GM18907 (cell line): ENCODE measurements at regions not wholly inside any gene's neighbourhood (a gene's known extent, or its start where the extent isn't known, plus 50 kb on each side); places are given as distances from the start of the nearest gene placed in this dataset.
"Not testable (repeated sequence)": the region's sequence is repeated elsewhere in the genome, so short reads cannot be mapped to it uniquely, and the experiment has no call there.

Experiments
- ATAC-seq: cut with Tn5 transposase; IDR thresholded peaks from one replicate; pipeline ENCODE4 v1.9.1; 2021; ENCODE audit warnings: mild to moderate bottlenecking, moderate library complexity; ENCODE audit not compliant: unreplicated experiment

DNA sequence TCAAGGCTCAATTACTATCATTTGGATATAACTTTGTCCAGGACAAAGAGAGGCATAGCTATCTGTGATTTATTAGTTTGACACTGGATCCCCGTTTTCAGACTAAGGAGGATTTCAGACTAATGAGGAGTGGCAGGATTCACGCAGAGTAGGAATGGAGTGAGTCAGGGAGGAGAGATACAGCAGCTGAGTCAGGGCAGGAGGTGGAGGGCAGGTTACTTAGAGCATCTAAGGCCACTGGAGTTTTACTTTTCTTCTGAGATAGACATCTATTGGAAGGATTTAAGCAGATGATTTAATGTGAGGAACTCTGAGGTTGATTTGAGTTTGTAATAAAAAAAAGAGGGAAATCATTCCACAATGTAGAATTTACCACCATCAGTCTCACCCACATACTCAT lies 110.6 kb downstream of the RPIA start:
- not testable (repeated sequence) for ATAC-seq

DNA sequence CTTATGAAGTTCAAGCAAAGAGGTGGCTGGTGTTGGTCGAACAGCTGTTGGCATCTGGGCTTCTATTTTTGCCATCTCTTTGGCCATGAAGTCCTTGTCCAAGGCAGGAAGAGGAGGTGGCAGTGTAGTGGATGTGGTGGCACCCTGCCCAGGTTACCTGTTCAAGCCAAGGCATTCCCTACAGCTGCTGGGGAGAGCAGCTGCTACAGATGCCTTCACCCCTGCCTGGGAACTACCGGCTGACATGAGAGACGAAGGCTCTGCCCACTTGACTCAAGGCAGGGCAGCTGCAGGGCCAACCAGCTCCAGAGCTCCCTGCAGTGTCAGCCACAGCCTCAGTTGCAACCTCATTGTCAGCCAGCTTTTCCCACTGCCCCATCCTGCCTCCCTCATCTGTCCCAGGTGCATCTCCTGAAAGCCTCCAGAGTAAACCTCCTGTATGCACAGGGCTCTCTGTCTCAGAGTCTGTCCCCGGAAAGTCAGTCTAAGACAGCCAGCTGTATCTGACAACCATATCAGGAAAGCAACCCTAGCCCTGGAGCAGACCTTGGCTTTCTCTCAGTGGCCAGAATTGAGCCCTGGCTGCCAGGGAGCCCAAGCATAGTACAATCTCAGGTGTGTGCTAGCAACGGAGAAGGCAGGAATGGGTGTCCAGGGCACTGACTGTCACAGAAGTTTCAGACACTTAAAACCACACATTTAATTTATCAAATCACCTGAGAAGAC lies 115.9 kb downstream of the RPIA start:
- ATAC-seq, result no peak

DNA sequence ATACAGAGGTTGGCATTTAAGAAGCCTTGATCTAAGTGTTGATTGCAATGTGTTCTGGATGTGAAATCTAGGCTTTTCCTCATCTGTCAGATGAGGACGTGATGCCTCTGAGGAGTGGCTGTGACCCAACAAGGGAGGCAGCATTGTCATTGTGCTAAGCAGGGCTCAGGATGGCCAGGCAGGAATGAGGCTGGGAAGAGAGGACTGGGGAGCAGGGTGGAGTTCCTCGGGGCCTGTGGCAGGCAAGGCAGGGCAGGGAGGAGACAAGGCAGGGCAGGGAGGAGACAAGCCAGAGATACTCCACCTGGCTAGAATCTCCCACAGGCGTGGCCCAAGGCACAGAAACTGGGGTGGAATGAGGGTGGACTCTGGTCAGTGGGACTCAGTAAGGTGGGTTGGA lies 116.6 kb downstream of the RPIA start:
- ATAC-seq, result no peak

DNA sequence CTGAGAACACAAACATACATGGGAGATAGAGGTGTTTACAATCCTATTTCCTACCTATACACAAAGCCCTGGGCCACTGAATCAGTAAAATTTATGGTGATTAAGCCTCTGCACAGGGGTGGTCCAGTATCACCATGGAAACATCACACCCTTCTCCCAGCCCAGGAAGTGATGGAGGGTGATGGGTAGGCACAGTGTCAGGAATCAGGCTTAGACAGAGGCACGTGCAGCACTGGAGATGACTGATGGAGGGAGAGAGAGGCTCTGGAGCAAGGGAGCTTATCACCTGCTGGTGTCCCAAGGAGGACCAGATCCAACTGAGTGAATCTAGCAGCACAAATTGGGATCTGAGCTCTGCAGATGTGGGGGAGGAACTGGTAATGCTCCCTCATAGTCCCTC lies 117.2 kb downstream of the RPIA start:
- no peak for ATAC-seq

DNA sequence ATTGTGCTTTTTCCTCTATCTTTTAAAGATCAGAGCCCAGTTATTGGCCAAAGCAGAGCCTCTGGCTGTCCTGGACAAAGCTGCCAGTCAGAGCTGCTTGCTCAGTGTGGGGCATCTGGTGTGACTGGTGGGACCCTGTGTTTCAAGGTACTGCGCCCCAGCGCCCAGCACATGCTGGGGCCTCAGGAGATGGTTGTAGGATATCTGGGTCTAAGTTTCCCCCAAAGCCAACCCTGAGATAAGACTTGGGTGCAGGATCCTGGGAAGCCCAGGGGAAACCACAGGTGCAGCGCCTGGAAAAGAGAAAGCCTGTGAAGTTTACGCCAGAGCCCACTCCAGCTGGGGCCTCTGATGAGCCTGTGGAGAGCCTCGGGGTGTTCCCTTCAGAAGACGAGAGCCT lies 117.7 kb downstream of the RPIA start:
- no peak for ATAC-seq

DNA sequence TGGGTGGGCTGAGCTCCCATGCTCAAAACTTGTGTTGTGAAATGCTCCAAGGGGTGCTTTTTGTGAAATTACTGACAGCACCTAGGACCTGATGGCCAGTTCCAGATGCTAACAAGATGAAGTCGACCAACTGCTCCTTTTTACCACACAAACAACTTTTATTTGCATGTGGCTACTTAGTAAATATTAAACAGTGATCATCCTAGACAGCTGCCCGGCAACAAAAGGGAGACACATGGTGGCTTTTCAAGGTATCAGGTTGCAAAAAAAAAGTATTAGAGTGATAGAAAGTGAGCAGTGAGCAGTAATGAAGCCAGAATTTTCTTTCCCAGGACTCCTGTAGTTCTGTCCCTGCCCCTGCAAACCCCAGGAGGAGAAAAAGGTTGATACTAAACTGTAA lies 118.5 kb downstream of the RPIA start:
- peak; percentile 85 for ATAC-seq

DNA sequence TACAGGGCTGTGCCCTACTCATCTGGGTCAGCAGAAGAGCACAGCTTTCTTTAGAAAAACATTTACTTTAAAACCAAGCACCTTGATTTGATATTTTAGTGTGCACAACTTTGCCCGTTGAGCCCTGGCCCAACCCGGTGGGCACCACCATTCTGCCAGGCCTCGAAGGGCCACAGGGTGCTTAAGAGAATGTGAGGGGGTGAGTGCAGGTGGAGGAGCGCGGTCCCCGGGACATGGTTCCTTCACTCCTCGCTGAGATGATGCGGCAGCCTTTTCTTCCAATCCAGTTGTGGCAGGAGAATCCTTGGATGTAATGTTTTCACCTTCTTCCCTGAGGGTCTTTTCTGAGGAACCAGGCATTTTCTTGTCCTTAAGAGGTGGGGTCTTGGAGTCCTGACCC lies 119.0 kb downstream of the RPIA start:
- ATAC-seq, result peak; percentile 15

DNA sequence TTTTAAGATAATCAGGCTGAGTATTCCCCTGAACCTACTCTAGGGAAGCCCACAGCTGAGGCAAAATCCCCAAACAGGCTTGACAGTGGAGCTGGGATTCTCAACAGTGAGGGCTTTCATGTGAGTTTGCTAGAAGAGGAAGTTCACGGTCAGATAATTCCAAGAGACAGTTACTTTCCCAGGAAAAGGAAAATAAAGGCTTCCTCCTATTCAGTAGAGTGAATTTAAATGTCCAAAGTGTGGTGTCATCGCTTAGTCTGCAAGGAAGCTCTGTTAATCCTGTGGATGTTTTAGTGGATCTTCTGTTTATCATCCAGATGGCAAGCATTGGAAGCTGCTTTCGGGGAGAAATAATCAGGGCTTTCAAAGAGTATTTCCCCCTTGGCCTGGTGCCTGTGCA lies 119.8 kb downstream of the RPIA start:
- ATAC-seq, result no peak

DNA sequence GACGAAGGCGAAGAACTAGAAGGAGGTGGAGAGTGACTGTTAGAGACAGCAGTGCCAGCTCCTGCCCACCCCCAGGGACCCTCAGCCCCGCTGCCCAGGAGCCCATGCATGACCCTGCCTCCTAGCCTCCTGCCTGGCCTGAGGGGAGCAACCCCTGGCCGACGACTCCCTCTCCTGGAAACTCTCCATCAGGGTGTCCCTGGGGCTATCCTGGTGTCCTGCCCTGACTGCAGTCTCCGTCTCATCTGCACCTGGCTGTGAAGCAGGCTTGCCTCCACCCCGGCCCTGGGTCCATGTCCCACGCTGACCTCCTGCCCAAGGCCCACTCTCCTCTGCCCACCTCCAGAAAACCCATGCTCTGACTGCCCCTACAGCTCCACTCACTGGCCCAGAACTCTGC lies 120.2 kb downstream of the RPIA start:
- ATAC-seq, result no peak

DNA sequence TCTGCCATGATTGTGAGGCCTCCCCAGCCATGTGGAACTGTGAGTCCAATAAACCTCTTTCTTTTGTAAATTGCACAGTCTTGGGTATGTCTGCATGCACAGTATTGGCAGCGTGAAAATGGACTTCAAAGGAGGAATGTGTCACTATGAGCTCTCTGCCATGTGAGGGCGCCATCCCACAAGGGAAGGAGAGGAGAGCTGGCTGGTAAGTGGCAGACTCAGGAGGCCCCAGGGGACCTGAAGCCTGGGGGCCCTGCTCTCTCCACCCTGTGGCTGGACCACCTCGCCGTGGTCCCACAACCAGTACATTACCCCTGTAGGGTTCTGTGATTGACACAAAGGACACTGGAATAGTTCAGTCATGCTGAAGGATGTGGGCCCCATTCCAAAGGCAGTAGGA lies 122.1 kb downstream of the RPIA start:
- ATAC-seq, result no peak

DNA sequence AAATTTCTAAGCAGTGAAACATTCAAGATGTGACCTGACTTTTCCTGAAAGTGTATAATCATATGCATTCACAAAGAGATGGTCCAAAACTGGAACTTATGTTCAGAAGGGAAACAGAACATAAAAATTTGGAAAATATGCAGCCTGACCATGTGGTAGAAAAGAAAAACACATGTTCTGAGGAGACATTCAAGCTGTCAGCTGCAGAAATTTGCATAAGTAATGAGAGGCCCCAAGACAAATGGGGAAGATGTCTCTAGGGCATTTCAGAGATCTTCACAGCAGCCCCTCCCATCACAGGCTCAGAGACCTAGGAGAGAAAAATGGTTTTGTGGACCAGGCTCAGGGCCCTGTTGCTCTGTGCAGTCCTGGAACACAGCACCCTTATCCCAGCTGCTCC lies 123.8 kb downstream of the RPIA start:
- ATAC-seq, result no peak

DNA sequence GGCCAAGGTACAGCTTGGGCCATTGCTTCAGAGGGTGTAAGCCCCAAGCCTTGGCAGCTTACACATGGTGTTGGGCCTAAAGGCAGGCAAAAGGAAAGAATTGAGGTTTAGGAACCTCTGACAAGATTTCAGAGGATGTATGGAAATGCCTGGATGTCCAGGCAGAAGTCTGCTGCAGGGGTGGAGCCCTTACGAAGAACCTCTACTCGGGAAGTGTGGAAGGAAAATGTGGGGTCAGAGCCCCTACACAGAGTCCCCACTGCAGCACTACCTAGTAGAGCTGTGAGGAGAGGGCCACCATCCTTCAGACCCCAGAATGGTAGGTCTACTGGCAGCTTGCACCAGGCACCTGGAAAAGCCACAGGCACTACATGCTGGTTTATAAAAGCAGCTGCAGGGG lies 124.2 kb downstream of the RPIA start:
- no peak for ATAC-seq

DNA sequence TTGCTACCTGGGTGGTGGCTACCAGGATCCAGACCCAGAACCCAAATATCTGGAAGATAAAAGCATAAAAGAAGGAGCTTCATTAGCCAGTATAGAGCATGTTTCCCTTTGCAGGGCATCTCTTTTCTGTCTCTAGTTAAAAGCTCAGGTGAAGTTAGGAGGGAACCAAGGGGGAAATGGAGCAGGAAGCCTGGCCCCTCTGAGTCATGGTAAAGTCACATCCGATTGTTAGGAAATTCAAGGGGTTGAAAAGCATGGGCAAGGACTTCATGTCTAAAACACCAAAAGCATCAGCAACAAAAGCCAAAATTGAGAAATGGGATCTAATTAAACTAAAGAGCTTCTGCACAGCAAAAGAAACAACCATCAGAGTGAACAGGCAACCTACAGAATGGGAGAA lies 126.9 kb downstream of the RPIA start:
- ATAC-seq, result no peak

DNA sequence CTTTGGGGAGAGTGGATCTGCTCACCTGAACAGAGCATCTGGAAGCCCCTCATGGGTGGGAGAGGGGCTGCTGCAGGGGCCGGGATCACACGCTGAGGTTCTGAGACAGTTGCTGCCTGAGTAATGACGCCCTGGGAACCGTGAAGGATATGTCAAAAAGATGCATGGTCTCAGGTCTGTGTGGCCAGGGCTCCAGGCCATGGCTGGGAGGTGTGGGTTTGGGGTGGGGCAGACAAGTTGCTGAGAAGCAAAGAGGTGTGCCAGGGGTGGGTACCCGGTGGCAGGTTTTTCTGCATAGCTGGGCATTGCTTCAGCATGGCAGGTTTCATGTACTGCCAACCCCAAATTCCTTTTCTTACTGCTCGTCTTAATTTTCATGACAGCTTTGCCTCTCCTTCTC lies 133.5 kb downstream of the RPIA start:
- no peak for ATAC-seq

DNA sequence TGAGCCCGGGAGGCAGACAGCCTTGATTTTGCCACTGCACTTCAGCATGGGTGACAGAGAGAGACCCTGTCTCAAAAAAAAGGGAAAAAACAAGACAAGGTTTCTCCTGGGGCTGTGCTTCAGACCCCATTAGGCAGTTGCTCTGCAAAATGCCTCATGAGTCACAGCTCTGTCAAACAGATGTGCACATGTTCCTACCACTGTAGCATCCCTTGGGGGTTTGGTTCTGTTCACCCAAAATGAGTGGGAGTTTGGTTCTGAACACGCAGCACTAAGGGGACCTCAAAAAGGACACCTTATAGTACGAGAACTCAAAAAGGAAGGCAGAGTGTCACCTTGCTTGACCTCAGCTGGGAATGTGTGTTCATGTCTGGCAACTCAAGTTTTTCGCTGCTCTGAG lies 134.9 kb downstream of the RPIA start:
- no peak for ATAC-seq

DNA sequence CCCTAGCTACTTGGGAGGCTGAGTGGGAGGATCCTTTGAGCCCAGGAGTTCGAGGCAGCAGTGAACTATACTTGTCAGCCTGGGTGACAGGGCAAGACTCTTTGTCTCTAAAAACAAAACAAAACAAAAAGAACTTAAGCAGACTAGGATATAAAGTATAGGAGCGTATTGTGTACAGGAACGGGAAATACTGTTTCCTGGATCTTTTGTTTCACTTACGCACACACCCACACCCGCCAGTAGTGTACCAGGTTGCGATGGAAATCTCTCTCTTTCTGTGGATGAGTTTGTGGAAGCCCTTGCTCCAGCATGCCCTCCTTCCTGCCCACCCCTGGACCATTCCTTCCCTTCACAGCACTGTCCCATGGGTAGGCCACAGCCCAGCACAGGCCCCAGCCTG lies 136.3 kb downstream of the RPIA start:
- no peak for ATAC-seq

DNA sequence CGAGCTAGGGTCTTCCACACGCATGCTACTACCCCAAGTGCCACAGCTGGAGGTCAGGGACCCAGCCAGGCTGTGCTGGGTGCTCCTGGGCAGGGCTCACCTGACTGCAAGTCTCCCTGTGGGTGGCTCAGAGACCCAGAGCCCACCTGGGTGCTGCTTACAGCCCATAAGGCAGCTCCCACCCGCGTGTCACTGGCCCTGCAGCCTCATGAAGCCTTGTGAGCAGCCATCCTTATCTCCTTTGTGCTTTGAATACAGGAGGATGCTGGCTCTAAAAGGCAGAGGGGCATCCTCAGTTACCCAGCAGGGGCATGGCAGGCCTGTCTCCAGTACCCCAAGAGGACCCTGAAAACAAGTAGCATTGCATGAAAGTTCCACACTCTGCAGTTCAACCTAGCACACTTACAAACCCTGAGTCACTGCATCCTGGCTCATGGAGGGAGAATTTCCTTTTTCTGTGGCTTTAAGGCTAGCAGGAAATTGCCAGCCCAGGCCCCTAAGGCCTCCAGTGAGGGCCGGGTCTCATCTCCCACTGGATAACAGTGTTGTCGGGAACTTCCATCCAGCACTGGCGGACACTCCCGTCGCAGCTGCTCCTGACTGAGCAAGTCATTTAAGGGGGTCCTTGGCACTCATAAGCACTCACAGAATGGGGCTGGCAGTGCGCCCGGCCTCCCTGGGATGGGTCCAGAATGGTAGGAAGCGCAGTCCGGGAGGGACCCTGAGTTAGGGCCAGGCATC lies 137.1 kb downstream of the RPIA start:
- no peak for ATAC-seq

DNA sequence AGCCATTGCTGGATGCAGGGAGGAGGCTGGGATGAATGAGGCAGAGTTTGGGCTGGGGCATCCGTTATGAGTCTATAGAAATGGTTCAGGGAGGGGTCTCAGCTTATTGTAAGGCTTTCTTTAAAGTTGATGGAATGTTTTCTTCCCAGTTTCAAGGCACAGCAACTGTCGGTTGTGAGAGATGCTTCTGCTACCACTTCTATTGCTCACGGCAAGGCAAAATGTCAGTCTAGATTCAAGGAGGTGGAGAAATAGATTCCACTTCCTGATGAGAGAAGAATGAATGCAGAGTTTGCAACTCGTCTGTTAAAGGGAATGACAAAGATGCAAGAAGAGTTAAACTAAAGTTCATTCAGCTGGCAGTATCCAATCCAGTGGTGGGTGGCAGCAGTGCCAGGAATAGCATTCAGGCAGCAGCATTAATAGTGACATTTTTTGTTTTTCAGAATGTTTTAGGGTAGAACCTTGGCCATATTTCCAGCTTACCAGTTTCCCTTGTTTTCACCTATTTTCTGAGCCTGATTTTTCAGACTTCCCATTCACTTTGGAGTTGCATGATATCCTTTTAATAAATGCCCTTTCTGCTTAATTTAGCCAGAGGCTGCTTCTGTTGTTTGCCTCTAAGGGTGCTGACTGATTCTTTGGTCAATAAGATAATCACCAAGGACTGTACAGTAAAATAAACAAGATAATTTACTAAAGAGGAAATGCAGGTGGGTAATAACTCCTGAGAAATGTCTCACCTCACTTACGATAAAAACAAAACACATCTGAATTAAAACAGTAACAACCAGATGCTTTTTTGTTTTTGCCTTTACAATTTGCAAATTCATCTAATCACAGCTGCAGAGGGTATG lies 138.4 kb downstream of the RPIA start:
- no peak for ATAC-seq

DNA sequence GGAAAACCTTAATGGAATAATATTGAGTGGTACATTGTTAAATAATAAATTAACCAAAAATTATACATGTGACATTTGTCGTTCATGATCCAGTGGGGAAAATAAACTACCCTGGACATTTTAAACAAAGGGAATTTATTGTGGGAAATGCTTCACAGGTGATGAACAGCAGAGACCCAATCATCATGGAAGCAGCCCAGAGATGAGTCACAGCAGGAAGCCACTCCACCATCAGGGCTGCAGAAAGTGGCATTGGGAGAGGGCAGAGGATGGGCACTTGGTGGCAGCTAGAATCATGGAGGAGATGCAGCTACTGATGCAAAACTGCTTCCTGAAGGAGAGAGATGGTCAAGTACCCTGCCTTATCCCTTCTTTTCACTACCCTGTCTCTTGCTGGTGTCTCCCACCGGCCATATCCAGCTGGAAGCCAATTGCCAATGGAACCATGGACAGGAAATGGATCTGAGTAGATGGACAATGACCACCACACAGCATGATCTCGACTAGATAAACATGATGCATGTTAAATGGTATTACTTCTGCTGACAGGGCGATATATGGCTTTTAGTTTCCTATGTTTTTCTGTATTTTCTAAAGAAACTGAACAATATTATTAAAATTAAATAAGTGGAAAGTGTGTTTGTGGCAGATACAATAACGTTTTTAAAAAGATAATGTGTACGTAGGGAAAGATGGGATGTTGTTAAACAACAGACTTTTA lies 139.8 kb downstream of the RPIA start:
- no peak for ATAC-seq

DNA sequence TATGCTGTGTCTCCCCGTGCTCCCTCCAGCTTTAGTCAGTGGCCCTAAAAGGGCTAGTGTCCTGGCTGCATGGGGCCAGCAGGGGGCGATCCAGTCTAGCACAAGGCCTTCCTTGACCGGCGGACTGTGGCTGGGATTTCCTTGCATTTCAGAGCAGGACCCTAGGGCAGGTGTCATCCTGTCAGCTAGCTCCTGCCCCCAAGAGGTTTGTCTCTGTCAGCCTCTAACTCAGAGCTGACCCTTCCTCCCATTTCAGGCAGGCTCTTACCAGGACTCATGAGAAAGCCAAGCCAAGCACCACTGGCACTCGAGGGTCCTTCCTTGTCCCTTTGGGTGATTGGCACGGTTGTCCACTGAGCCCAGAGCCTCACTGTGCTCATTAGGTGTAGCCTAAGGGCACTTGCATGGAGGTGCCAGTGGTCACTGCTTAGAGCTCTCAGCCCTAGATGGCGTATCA lies 140.3 kb downstream of the RPIA start:
- peak; percentile 89 for ATAC-seq
